GM18907 (cell line): ENCODE measurements at regions not wholly inside any gene's neighbourhood (a gene's known extent, or its start where the extent isn't known, plus 50 kb on each side); places are given as distances from the start of the nearest gene placed in this dataset.

Source experiments
- ATAC-seq: cut with Tn5 transposase; IDR thresholded peaks from one replicate; pipeline ENCODE4 v1.9.1; 2021; ENCODE audit warnings: mild to moderate bottlenecking, moderate library complexity; ENCODE audit not compliant: unreplicated experiment

DNA sequence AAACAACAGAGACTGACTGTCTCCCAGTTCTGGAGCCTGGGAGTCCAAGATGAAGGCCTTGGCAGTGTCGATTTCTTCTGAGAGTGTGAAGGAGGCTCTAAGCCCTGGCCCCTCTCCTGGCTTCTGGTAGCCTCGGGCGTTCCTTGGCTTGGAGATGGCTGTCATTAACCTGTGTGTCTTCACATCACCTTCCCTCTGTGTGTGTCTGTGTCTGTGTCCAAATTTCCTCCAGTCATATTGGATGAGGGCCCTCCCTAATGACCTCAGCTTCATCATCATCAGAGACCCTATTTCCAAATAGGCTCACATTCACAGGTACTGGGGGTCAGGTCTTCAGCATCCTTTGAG, 138.3 kb downstream of the TOMM20 start:
- ATAC-seq: no peak

DNA sequence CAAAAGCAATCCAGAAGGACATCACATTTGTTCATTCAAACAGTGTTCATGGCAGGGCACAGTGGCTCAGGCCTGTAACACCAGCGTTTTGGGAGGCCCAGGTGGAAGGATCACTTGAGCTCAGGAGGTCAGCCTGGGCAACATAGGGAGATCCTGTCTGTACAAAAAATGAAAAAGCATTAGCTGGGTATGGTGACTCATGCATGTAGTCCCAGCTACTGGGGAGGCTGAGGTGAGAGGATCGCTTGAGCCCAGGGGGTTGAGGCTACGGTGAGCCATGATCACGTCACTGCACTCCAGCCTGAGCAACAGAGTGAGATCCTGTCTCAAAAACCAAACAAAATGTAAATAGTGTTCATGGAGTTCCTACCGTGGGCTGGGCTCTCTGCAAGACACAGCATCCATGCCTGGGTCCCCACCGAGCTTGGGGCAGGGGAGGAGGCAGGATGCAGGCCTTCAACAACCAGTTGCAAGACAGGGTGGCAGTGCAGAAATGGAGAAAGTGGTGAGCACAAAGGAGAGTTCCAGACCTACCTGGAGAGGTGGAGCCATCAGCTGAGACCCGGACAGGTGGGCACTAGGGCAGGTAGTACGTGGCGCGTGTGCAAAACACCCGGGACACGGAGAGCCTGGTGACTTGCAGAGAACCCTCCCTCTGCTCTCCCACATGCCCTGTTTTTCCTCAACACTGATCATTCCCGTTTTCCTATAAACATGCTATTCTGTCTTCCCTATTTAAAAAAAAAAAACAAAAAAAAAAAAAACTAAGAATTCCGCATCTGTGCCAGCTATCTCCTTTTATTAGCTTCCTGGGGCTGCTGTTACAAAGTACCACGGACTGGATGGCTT, 138.9 kb downstream of the TOMM20 start:
- ATAC-seq: no peak

DNA sequence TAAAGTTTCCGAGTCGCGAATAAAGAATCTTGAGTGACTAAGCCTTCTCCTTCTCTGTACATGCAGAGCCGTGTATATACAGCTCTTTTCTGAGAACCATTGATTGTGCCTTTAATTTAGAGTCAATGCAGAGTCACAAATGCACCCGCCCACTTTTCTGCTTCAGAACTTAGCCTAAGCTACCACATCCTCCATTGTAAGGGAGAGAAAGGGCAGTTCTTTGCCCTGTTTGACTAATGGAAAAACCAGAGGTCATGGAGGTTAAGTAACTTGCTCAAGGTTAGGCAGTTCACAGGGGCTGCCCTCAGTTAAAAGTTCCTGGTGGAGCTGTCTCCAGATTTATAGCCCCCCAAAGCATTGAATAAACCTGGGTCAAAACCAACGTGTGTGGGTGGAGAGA, 139.6 kb downstream of the TOMM20 start:
- no peak for ATAC-seq

DNA sequence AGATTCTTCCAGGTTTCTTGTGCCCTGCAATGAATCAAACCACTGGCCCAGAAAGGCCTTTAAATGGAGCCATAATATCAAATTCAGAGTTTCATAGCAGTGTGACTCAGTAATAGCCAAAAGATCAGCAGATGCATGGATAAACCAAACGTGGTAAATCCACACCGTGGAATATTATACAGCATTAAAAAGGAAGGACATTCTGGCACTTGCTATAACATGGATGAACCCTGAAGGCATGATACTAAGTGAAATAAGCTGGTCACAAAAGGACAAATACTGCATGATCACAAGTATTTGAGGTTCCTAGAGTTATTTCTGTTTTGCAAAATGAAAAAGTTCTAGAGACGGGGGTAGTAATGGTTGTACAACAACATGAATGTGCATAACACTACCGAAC, 140.1 kb downstream of the TOMM20 start:
- ATAC-seq: no peak

DNA sequence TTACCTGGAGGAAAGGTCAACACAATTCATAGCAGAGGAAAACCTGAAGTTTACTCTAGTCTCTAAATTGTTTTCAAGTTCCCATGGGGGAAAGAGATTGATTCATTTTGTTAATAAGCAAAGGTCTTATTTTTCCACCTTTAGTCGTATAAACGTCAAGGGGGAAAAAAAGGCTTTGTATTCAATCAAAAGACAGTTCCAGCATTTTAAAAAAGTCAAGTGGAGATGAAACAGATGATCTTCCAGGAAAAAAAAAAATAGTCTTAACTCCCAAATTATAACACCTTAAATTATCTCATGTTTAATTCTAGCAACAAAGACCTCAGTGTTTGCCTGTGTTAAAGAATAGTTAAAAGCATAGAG, 140.5 kb downstream of the TOMM20 start:
- ATAC-seq: no peak

DNA sequence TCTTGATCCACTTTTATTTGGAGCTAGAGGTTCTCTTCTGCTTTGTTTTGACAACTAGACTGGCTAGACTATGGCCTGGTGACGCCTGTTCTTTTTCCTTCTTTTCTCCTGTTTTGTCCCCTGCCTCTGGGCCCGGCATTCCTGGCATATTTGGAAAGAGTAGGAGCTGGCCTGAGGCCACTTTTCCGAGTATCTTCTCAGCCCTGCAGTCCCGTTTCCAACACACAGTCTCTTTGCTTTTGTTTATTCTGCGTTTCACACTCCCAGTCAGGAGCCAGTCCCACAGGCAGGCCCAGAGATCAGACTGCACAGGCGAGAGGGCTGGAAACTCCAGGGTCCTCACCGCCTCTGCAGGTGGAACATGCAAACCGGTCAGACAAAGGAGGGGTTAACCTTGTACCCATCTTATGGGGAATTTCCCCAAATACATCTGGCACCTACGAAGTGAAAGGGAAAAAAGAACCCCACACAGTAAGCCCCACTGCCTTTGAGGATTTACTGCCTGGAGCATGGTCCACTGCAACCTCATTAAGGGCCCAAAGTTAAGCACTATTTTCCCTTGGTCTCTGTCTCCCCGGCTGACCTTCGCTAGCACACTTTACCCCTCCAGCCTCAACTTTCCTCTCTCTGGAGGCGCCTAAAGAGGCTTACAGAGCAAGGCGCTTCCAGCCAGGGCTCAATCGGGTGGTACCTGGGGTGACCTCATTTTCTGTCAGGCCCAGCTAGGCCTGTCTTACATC, 141.1 kb downstream of the TOMM20 start:
- peak; percentile 58 for ATAC-seq

DNA sequence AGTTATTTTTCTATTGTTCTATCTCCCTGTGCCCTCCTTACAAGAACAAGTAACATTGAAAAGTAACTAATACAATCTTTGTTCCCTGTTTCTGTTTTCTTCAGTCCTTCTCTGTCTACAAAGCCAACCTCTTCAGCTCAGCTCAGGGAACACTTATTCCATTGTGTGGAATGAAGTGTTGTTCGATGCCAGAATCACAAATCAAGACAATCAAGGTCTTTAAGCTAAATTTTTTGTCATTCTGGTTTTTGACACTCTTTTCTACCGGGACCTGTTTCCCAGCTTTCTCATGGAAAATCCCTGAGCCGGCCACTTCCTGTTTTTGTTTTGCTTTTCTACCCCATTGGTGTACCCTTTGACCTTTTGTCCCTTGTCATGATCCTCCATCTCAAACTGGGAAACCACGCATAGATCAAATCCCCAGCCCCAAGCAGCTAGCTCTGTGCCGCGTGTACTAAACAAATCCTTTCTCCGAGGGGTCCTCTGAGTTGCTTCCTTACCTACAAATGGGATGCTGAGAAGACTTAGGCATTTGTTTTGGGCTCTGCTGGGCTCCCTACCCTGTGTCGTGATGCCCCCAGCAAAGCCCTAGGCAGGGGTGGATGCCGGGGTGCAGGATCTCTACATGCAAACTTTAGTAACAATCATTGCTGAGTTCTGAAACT, 141.8 kb downstream of the TOMM20 start:
- ATAC-seq: no peak

DNA sequence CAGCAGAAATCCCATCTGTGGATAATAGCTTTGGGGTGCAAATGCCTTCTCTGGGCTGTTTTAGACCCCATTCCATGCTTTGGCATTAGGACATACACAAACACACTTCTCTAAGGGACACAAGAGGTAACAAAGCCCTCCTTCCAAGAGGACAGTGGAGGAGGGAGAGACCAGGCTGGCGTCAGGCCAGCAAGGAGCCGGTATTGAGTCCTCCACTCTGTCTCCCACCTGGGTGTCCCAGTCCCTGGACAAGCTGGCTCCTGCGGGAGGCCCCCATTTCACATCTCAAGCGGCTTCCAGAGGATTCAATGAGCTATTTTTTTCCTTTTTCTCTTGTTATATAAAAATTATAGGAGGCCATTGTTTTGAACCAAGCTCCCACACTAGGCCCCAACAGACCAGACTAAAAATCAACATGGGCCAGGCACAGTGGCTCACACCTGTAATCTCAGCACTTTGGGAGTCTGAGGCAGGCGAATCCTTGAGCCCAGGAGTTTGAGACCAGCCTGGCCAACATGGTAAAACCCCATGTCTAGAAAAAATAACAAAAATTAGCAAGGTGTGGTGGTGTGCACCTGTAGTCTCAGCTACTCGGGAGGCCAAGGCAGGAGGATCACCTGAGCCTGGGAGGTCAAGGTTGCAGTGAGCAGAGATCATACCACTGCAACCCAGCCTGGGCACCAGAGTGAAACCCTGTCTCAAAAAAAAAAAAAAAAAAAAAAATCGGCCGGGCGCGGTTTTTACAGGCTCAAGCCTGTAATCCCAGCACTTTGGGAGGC, 142.9 kb downstream of the TOMM20 start:
- no peak for ATAC-seq

DNA sequence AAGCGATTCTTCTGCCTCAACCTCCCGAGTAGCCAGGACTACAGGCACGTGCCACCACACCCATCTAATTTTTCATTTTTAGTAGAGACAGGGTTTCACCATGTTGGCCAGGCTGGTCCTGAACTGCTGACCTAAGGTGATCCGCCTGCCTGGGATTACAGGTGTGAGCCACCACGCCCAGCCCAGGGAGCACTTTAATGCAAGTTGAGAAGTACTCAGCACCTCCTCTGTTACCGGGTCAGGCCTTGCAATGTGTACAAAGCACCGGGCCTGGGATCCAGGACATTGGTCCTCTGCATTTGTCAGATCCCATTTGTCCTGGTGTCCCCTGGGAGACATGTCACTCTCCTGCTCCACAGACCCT, 143.6 kb downstream of the TOMM20 start:
- ATAC-seq: no peak

DNA sequence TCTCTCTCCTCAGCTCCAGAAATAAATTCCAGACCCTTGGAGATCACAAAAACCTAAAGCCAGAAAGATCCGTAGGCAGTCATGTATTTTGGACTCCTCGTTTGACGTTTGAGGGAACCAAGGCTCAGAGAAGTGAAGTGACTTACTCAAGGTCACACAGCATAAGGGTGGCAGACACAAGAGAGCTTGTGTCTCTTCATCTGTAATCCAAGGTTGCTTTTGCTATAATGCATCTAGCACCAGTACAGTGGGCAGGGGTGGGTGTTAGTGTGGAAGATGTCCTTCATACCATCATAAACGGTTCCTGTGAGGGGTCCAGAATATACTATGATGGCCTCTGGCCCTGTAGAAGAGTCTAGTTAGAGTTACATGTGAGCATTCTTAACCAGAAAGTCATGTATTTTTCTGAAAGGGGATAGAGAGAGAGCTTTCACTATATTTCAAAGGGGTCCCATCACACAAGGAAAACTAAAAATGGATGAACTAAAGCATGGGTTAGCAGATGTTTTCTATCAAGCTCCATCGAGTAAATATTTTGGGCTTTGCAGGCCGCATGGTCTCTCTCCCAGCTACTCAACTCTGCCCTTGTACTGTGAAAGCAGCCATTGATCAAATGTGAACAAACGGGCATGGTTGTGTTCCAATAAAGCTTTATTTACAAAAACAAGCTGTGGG, 144.9 kb downstream of the TOMM20 start:
- no peak for ATAC-seq

DNA sequence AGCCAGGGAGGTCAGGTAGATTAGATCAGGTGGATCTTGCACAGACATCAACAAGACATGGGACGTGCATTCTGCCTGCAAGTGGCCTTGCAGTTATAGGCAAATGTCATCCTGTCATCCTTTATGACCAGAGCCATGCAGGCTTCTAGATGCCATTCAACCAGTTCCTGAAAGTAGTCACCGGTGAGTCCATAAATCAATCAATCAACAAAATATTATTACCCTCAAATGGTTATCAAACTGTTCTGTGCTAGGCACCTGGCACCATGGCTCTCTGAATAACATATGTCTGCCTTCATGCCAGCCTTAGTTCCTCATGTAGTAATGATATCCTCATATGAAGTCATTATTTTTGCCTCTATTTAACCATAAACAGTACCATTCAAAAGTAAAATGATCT, 146.9 kb downstream of the TOMM20 start:
- ATAC-seq: no peak

DNA sequence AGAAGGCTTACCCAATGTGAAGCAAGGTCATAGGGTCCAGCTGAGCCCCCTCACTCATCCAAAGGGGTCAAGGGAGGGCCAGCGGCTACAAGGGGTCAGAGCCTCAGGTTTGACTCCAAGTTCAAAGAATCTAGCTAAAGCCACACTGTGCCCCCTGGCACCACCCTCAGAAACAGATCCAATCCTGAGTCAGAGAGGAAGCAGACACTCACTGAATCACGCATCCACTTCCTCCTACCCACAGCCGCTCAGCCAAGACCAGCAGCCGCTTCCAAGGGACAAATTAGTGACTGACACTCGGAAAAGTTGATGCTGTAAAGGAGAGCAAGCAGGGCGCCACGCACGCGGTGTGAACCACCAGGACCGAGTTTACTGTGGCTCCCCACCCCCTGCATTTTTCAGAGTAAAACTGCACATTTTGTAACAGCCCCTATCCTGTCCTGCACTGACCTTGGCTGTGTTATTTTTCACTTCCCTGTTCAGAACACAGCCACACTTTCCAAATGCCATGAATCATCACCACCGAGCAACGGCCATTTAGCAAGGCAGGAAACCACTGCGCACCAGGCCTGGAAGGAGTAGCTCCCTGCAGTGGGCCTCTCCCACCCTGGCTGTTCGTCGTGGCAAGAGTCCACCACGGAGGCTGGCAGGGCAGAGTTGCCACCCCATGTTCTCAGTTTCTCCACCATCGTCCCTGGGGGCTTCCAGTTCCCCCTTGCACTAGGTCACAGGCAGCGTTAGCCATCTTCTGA, 147.8 kb downstream of the TOMM20 start:
- peak; percentile 39 for ATAC-seq

DNA sequence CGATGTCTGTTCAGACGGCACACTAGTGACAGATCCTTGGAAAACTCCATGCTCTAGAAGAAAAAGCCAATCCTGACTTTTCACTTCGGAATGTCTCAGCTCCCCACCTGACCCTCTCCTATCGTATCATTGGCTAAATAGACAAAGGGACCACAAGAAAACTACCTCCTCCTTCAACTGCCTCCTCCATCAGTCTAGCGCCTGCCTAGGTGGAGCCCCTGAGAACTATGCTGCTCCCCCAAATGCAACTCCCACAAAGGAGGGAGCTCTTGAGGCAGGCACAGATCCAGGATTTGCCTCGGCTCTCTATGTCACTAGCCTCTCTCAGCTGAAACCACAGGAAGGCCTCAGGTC, 148.4 kb downstream of the TOMM20 start:
- no peak for ATAC-seq

DNA sequence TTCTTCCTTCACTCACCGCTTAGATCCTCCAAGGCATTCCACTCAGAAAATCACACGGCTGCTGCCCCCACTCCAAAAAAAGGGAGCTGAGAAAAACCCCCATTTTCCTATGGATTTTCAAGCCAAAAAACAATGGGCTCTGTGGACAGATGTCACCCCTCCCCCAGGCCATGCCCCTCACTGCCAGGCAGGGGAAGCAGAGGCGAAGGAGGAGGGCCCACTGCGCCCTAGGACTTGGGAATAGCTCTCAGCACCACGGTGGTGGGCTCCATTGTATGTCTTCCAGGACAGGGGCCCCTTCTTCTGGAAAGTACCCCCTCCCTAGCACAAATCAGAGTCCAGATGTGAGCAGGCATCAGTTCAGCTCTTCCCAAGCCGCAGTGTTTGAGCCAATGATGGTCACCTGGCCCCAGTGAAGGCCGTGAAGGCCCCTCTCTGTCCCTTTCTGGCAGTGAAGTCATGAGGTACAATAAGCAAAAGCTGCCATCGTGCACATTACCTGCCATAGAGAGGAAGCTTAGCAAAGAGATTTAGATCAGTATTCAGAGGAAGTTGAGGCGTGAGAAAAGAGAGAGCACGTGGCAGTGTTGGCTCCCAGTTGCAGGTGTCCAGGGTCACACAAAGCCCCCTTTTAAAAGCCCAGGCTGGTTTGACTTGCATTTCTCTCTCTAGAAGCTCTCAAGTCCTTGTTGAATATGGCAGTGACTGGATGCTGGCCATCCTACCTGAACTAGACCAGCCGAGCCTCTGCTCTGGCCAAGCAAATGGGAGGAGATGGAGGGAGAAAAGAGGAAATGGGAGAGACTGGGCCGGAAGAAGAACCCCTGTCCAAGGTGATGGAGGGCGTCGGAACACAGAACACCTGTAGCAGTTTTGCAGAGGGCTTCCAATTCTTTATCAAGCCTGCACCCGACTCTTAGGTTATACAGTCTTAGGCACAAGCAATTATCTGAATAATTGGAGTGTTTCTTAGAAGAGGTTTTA, 149.0 kb downstream of the TOMM20 start:
- no peak for ATAC-seq

DNA sequence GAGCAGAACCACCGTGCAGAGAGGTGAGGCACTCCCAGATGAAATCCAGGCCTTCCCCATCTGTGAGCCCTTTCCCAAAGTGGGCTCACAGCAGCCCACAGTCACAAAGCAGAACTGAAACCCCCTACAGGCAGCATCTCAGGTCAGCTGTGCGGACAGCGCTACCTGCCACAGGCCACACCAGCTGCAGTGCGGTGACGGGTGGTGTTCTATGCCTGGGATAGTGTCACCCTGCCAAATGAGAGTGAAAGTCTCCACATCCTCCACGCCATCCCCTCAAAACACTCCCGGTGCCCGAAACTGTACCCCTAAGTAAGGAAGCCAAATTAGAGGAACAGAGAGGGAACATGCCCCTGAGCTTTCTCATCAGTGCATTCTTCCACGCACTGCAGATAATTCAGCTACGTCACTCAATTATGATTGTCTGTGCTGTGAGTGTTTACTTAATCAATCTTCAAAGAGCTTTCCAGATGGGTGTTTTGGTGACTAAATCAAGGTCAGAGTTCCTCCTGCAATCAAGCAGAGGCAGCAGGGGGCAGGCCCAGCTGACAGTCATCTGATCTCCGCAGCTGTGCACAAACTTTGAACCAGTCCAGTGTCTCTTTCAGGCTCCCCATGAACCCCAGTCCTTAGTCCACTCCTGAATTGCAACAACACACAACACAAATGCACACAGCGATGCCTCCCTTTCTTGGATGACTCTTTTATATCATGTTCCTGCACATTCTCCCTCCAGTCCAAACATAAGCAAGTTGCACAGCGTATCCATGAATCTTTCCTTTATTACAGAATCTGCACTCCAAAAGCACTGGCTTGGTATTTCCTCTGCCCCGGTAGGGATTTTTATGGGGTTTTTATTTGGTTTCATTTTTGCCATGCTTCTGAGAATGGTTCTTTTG, 150.0 kb downstream of the TOMM20 start:
- ATAC-seq: peak; percentile 71

DNA sequence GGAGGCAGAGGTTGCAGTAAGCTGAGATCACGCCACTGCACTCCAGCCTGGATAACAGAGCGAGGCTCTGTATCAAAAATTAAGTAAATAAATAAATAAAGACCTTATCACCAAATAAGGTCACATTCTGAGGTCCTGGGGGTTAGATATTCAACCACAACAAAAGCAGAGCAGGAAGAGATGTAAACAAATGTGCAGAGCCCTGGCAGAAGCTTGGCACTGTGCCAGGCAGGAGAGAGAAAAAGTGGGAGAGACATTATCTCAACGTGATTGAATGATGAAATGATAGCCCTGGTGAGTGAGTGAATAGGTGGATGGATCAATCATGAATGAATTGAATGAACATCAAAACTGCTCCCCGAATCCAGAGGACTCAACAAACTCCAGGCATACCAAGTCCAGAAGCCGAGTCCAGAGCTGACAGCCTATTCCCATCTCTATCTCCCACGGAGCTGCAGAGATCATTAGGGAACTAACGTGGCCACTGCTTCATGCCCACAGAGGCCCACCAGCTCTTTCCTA, 150.7 kb downstream of the TOMM20 start:
- no peak for ATAC-seq

DNA sequence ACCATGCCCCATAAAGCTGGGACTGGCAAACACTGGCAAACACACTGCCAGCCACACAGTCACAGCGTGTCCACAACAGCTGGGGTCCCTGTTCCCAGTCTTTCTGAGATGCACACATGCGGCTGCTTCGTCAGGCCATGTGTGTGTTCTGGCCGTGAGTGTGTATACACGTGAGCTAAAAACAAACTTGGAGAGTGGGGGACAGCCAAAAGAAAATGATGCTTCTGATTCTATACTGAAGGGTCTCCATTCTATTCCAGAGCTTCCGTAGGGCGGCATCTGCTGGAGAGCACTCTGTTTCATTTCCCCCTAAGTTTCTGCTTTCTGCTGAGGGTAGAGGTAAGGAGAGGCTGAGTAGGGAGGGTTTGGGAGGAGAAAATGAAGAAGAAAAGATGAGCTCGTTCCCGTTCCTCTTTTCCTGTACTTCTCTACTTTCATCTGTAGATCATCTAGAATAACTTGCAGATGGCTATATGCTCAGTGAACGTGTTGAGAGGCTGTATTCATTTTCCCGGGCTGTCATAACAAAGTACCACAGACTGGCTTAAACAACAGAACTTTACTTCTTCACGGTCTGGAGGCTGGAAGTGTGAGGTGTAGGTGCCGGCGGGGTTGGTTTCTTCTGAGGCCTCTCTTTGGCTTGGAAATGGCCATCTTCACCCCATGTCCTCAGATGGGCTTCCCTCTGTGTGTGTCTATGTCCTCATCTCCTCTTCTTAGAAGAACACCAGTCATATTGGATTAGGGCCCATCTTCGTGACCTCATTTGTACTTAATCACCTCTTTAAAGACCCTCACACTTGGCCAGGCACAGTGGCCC, 151.6 kb downstream of the TOMM20 start:
- ATAC-seq: no peak
